ENCODE measurements at regions not wholly inside any gene's neighbourhood (a gene's known extent, or its start where the extent isn't known, plus 50 kb on each side); places are given as distances from the start of the nearest gene placed in this dataset.

DNA sequence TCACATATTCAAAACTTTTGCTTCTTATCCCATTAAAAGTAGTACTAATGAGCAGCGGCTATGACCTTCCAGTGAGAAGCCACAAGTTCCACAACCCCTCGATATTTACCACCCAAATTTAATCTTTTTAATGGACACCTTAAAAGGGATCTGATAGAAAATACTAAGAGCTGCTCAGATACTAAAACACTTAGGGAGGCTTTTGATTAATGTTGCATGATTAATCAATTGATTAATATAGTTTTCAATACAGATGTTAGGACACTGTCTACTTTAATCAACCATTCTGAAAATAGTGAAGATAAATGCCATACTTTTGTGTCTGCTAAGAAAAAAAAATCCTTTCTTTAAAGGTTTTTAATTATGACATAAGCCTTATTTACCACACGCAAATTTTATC, 1312.8 kb upstream of the ACVR2A start:
- WGBS, 4 donors = 81 to 88% (median 85%) methylated on average over 3 of the region's 3 CpGs
- H3K27me3 ChIP-seq = no peaks in the 10 kb centered on the region
- intact Hi-C loops (cut with DNase I) = no loop called here
- H3K4me1 ChIP-seq (replicated peaks in 1 of 2) = no peaks in the 10 kb centered on the region
- no peaks in the 10 kb centered on the region for H3K9me3 ChIP-seq (replicated peaks in 1 of 3)
- no peaks in the 10 kb centered on the region for H3K36me3 ChIP-seq (replicated peaks in 1 of 2)
- TF ChIP-seq, protein P1, sequence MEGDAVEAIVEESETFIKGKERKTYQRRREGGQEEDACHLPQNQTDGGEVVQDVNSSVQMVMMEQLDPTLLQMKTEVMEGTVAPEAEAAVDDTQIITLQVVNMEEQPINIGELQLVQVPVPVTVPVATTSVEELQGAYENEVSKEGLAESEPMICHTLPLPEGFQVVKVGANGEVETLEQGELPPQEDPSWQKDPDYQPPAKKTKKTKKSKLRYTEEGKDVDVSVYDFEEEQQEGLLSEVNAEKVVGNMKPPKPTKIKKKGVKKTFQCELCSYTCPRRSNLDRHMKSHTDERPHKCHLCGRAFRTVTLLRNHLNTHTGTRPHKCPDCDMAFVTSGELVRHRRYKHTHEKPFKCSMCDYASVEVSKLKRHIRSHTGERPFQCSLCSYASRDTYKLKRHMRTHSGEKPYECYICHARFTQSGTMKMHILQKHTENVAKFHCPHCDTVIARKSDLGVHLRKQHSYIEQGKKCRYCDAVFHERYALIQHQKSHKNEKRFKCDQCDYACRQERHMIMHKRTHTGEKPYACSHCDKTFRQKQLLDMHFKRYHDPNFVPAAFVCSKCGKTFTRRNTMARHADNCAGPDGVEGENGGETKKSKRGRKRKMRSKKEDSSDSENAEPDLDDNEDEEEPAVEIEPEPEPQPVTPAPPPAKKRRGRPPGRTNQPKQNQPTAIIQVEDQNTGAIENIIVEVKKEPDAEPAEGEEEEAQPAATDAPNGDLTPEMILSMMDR (IDR thresholded peaks at IDR 0.05) = no peak
- no peak for TF ChIP-seq POLR2A (IDR thresholded peaks at IDR 0.05)
- H3K27ac ChIP-seq = no peak overlapping the region
- no peak for DNase-seq
- H3K4me3 ChIP-seq = no peak overlapping the region

GRCh38 chr2:146530886-146531285, 1313.9 kb upstream of the ACVR2A start:
- Histone ChIP-seq H3K27me3 (no peaks in the 10 kb centered on the region), H3K4me1 (replicated peaks in 1 of 2) (no peaks in the 10 kb centered on the region), H3K9me3 (replicated peaks in 1 of 3) (no peaks in the 10 kb centered on the region), H3K4me3 (no peak overlapping the region), H3K36me3 (replicated peaks in 1 of 2) (no peaks in the 10 kb centered on the region), H3K27ac (no peak overlapping the region)
- no peak for DNase-seq
- intact Hi-C loops (cut with DNase I) = no loop called here
- no peak for TF ChIP-seq POLR2A (IDR thresholded peaks at IDR 0.05)
- TF ChIP-seq, protein P1 (IDR thresholded peaks at IDR 0.05) = no peak

- no peak for DNase-seq
- intact Hi-C loops (cut with DNase I) = no loop called here
- H3K27ac ChIP-seq = no peak overlapping the region
- H3K27me3 ChIP-seq = no peaks in the 10 kb centered on the region
- peaks cover 0 to 6% (median 0%) of the 10 kb centered on the region in 3 donors for H3K9me3 ChIP-seq (replicated peaks in 1 of 3)
- H3K36me3 ChIP-seq (replicated peaks in 1 of 2) = no peaks in the 10 kb centered on the region
- H3K4me3 ChIP-seq = no peak overlapping the region
- TF ChIP-seq POLR2A (IDR thresholded peaks at IDR 0.05) = no peak
- TF ChIP-seq, protein P1 (IDR thresholded peaks at IDR 0.05) = no peak
- no peaks in the 10 kb centered on the region for H3K4me1 ChIP-seq (replicated peaks in 1 of 2)
Observed at GRCh38 chr2:146527166-146527565, 1317.7 kb upstream of the ACVR2A start.

DNA sequence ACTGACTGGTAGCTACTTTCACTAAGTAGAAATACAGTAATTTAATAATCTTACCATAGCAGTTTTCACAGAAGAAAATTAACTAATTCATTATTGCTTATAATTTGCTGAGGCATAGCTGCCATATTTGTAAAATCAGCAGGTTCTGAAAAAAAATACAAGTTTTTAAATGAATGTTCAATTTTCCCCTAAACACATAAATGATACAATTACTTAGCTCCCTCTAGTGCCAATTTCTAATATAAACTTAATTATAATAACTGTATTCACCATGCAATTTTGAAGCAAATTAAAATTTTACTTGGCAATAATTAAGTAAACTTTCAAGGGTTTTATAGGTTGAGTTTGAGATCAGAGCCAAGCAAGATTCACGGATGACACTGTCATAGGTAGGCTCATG, 1321.6 kb upstream of the ACVR2A start:
- DNase-seq = no peak
- TF ChIP-seq, protein P1 (IDR thresholded peaks at IDR 0.05) = peak in 4 of 6 experiments; percentile 6 to 37 (median 27)
- no peak for TF ChIP-seq POLR2A (IDR thresholded peaks at IDR 0.05)
- WGBS, 4 donors = 42 to 55% (median 52%) methylated on average over 1 of the region's 1 CpG
- H3K4me1 ChIP-seq (replicated peaks in 1 of 2) = no peaks in the 10 kb centered on the region
- peaks cover 0 to 6% (median 0%) of the 10 kb centered on the region in 3 donors for H3K9me3 ChIP-seq (replicated peaks in 1 of 3)
- intact Hi-C loops (cut with DNase I) = no loop called here
- no peaks in the 10 kb centered on the region for H3K36me3 ChIP-seq (replicated peaks in 1 of 2)
- no peaks in the 10 kb centered on the region for H3K27me3 ChIP-seq
- H3K27ac ChIP-seq = no peak overlapping the region
- H3K4me3 ChIP-seq = no peak overlapping the region
